Skeletal muscle satellite cell (primary cell): ENCODE measurements at regions not wholly inside any gene's neighbourhood (a gene's known extent, or its start where the extent isn't known, plus 50 kb on each side); places are given as distances from the start of the nearest gene placed in this dataset.
"Not testable (repeated sequence)": the region's sequence is repeated elsewhere in the genome, so short reads cannot be mapped to it uniquely, and the experiment has no call there.

ENCODE experiments used
- H3K27me3 ChIP-seq: 2 replicates; pipeline ENCODE4 v1.7.0; 2013; ENCODE audit warnings: low read length; ENCODE audit not compliant: control insufficient read depth, insufficient read depth
- H3K36me3 ChIP-seq: 2 replicates; pipeline ENCODE4 v1.7.0; 2013; ENCODE audit warnings: mild to moderate bottlenecking, control low read depth, low read length; ENCODE audit not compliant: insufficient read depth
- H3K4me1 ChIP-seq: 2 replicates; pipeline ENCODE4 v1.7.0; 2013; ENCODE audit warnings: low read length; ENCODE audit not compliant: control insufficient read depth, insufficient read depth
- H3K4me2 ChIP-seq: 2 replicates; pipeline ENCODE4 v1.7.0; 2013; ENCODE audit warnings: mild to moderate bottlenecking, low read length
- H3K4me3 ChIP-seq: 2 replicates; pipeline ENCODE4 v1.7.0; 2013; ENCODE audit warnings: low read length
- H3K9ac ChIP-seq: 2 replicates; pipeline ENCODE4 v1.7.0; 2013; ENCODE audit warnings: mild to moderate bottlenecking, low read depth, low read length, moderate library complexity
- H3K9me3 ChIP-seq: replicated peaks from 2 replicates; pipeline ENCODE4 v1.7.0; 2013; ENCODE audit warnings: mild to moderate bottlenecking, control low read depth, low read length

GRCh38 chr18:70397259-70397925, 108.5 kb downstream of the SOCS6 start:
- Histone ChIP-seq H3K4me2 (no peak overlapping the region), H3K4me1 (peaks cover 15% of the 10 kb centered on the region), H3K27me3 (no peaks in the 10 kb centered on the region), H3K9me3 (no peaks in the 10 kb centered on the region), H3K36me3 (no peaks in the 10 kb centered on the region), H3K9ac (no peak overlapping the region), H3K4me3 (no peak overlapping the region)

GRCh38 chr18:70395771-70396170, 106.9 kb downstream of the SOCS6 start:
- not testable (repeated sequence) for H3K27me3 ChIP-seq, H3K9me3 ChIP-seq, H3K36me3 ChIP-seq, H3K4me3 ChIP-seq, H3K4me2 ChIP-seq, H3K9ac ChIP-seq
- peaks cover 15% of the 10 kb centered on the region for H3K4me1 ChIP-seq

GRCh38 chr18:70394672-70395071, 105.8 kb downstream of the SOCS6 start:
- Histone ChIP-seq H3K27me3 (no peaks in the 10 kb centered on the region), H3K9ac (no peak overlapping the region), H3K36me3 (no peaks in the 10 kb centered on the region), H3K9me3 (no peaks in the 10 kb centered on the region), H3K4me2 (no peak overlapping the region), H3K4me1 (peaks cover 22% of the 10 kb centered on the region), H3K4me3 (no peak overlapping the region)

GRCh38 chr18:70390371-70391090, 101.7 kb downstream of the SOCS6 start:
- no peaks in the 10 kb centered on the region for H3K36me3 ChIP-seq
- H3K4me1 ChIP-seq: peaks cover 15% of the 10 kb centered on the region
- H3K9me3 ChIP-seq: no peaks in the 10 kb centered on the region
- no peaks in the 10 kb centered on the region for H3K27me3 ChIP-seq
- peak overlapping the region; percentile 35 for H3K4me2 ChIP-seq
- no peak overlapping the region for H3K4me3 ChIP-seq
- no peak overlapping the region for H3K9ac ChIP-seq

GRCh38 chr18:70389036-70389435, 100.2 kb downstream of the SOCS6 start:
- not testable (repeated sequence) for H3K27me3 ChIP-seq

GRCh38 chr18:70387027-70387426, 98.2 kb downstream of the SOCS6 start:
- H3K36me3 ChIP-seq: no peaks in the 10 kb centered on the region
- no peak overlapping the region for H3K4me3 ChIP-seq
- no peak overlapping the region for H3K4me2 ChIP-seq
- H3K9ac ChIP-seq: no peak overlapping the region
- no peaks in the 10 kb centered on the region for H3K27me3 ChIP-seq
- H3K4me1 ChIP-seq: peaks cover 36% of the 10 kb centered on the region
- no peaks in the 10 kb centered on the region for H3K9me3 ChIP-seq

More at GRCh38 chr18:70389036-70389435, 100.2 kb downstream of the SOCS6 start:
- peaks cover 30% of the 10 kb centered on the region for H3K4me1 ChIP-seq
- H3K9ac ChIP-seq, H3K36me3 ChIP-seq, H3K4me3 ChIP-seq, H3K9me3 ChIP-seq, H3K4me2 ChIP-seq: not testable (repeated sequence)

GRCh38 chr18:70386582-70386981, 97.7 kb downstream of the SOCS6 start:
- Histone ChIP-seq H3K9me3 (no peaks in the 10 kb centered on the region), H3K4me1 (peaks cover 36% of the 10 kb centered on the region), H3K4me2 (no peak overlapping the region)

GRCh38 chr18:70385474-70385873, 96.6 kb downstream of the SOCS6 start:
- peak overlapping the region; percentile 30 for H3K9ac ChIP-seq
- H3K4me3 ChIP-seq: no peak overlapping the region
- H3K4me1 ChIP-seq: peaks cover 33% of the 10 kb centered on the region
- no peaks in the 10 kb centered on the region for H3K9me3 ChIP-seq
- no peak overlapping the region for H3K4me2 ChIP-seq
- no peaks in the 10 kb centered on the region for H3K36me3 ChIP-seq
- H3K27me3 ChIP-seq: no peaks in the 10 kb centered on the region

More at GRCh38 chr18:70386582-70386981, 97.7 kb downstream of the SOCS6 start:
- Histone ChIP-seq H3K27me3 (no peaks in the 10 kb centered on the region), H3K9ac (no peak overlapping the region), H3K36me3 (no peaks in the 10 kb centered on the region), H3K4me3 (no peak overlapping the region)

GRCh38 chr18:70384181-70384790, 95.4 kb downstream of the SOCS6 start:
- no peak overlapping the region for H3K4me3 ChIP-seq
- no peaks in the 10 kb centered on the region for H3K36me3 ChIP-seq
- H3K4me2 ChIP-seq: peak overlapping the region; percentile 50
- H3K9ac ChIP-seq: no peak overlapping the region
- H3K9me3 ChIP-seq: no peaks in the 10 kb centered on the region
- H3K4me1 ChIP-seq: peaks cover 29% of the 10 kb centered on the region
- H3K27me3 ChIP-seq: no peaks in the 10 kb centered on the region

GRCh38 chr18:70382992-70383717, 94.3 kb downstream of the SOCS6 start:
- Histone ChIP-seq H3K4me1 (peaks cover 29% of the 10 kb centered on the region), H3K4me3 (no peak overlapping the region), H3K4me2 (no peak overlapping the region), H3K36me3 (no peaks in the 10 kb centered on the region), H3K9me3 (no peaks in the 10 kb centered on the region), H3K27me3 (no peaks in the 10 kb centered on the region), H3K9ac (no peak overlapping the region)

- Histone ChIP-seq H3K9ac (no peak overlapping the region), H3K36me3 (no peaks in the 10 kb centered on the region), H3K9me3 (no peaks in the 10 kb centered on the region), H3K4me3 (no peak overlapping the region), H3K27me3 (no peaks in the 10 kb centered on the region), H3K4me2 (no peak overlapping the region), H3K4me1 (peaks cover 23% of the 10 kb centered on the region)
Observed at GRCh38 chr18:70382017-70382416, 93.2 kb downstream of the SOCS6 start.
